SK-MEL-5 (cell line): ENCODE measurements at regions not wholly inside any gene's neighbourhood (a gene's known extent, or its start where the extent isn't known, plus 50 kb on each side); places are given as distances from the start of the nearest gene placed in this dataset.

Experiments used
- small RNA-seq, 2 experiments: library from RNA; depleted of rRNA; stranded (forward); fragments of <200 nt; gene quantifications; one replicate each; pipeline ENCODE3, GENCODE V24; 2014

Small RNA genes lying in the stretch of these regions (small RNA-seq; reads per million reads assigned to genes)
- 0 reads per million in 2 experiments for gene AL355298.1
